ENCODE measurements at regions not wholly inside any gene's neighbourhood (a gene's known extent, or its start where the extent isn't known, plus 50 kb on each side); places are given as distances from the start of the nearest gene placed in this dataset.
A peak's percentile ranks its signal among the peaks of the same experiment; 100 is the strongest.

DNA sequence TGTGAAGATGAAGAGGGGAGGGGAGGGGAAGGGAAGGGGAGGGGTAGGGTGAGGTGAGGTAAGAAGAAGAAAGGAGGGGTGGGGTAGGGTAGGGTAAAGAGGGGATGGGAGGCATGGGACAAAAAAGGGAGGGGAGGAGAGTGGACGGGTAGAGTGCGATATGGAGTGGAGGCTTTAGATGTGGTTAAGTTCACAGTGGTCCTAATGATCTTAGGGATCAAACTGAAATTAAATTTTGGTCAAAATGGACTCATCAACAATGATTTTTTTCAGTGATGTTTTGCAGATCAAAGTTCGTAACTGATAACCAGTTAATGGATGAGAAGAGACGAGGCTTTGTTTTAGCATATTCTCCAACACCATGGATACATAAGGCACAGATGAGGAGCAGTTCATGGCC, 513.9 kb upstream of the ACVR2A start:
- no peaks in the 10 kb centered on the region for H3K36me3 ChIP-seq
- no peak overlapping the region for H3K4me3 ChIP-seq
- TF ChIP-seq Cebpa-rat (IDR thresholded peaks at IDR 0.05), result no peak

DNA sequence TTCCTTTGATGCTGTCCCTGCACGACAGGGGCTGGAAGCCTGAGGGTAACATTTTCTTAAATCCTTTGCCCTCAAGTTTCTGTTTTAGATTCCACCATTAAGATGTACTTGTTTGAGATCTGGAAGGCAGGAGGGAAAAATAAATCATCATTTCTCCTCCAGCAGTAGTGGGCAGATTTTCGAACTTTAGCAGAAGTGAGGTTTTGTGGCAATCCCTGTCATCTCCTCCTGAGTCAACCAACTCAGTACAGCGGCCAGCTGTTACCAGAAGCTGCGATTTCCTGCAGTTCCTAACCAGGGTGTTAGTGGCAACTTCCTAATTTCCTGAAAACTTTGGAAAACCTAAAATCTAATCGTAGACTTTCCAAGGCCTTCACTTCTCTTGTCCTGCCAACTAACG, 517.2 kb upstream of the ACVR2A start:
- Histone ChIP-seq H3K4me1 (peaks cover 0 to 26% (median 0%) of the 10 kb centered on the region in 10 experiments; a peak in 5 of 20 replicates), H3K9ac (no peak overlapping the region; a peak in 1 of 22 replicates), H3K4me3 (no peak overlapping the region), H3K27ac (peak overlapping the region in 2 of 11 experiments; percentile 4 to 39; a peak in 2 of 22 replicates), H4K20me1 (no peaks in the 10 kb centered on the region), H3K9me3 (replicated peaks in 1 of 11) (no peaks in the 10 kb centered on the region), H3K4me2 (peak overlapping the region in 3 of 11 experiments; percentile 19 to 72 (median 52); a peak in 6 of 22 replicates), H3K27me3 (no peaks in the 10 kb centered on the region), H3K36me3 (no peaks in the 10 kb centered on the region)
- TF ChIP-seq Cebpa-rat (IDR thresholded peaks at IDR 0.05), result no peak

More for the DNA sequence above, 513.9 kb upstream of the ACVR2A start:
- Histone ChIP-seq H3K9me3 (replicated peaks in 1 of 11) (no peaks in the 10 kb centered on the region), H3K27me3 (no peaks in the 10 kb centered on the region), H3K4me2 (no peak overlapping the region), H4K20me1 (no peaks in the 10 kb centered on the region), H3K4me1 (peaks cover 0 to 23% (median 0%) of the 10 kb centered on the region in 10 experiments; a peak in 5 of 20 replicates), H3K27ac (no peak overlapping the region), H3K9ac (no peak overlapping the region)

DNA sequence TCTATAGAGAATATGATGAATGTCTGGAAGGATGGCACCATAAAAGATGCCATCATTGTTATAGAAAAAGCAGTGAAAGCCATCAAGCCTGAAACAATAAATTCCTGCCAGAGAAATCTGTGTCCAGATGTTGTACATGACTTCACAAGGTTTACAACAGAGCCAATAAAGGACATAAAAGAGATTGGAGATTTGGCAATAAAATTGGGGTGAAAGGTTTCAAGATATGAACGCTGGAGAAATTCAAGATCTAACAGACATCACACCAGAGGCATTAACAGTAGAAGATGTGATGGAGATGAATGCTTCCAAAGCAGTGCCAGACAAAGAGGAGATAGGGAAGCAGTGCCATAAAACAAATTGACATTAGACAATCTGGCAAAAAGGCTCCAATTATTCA, 518.8 kb upstream of the ACVR2A start:
- peaks cover 0 to 26% (median 0%) of the 10 kb centered on the region in 10 experiments; a peak in 5 of 20 replicates for H3K4me1 ChIP-seq
- peaks cover 8 to 15% (median 14%) of the 10 kb centered on the region in 11 experiments for H3K9me3 ChIP-seq (replicated peaks in 1 of 11)
- H3K9ac ChIP-seq, result no peak overlapping the region
- TF ChIP-seq Cebpa-rat (IDR thresholded peaks at IDR 0.05), result no peak
- H3K27me3 ChIP-seq, result no peaks in the 10 kb centered on the region
- H3K27ac ChIP-seq, result no peak overlapping the region
- H3K4me3 ChIP-seq, result no peak overlapping the region
- no peaks in the 10 kb centered on the region for H4K20me1 ChIP-seq
- H3K4me2 ChIP-seq, result peak overlapping the region in 2 of 11 experiments; percentile 2 to 52; a peak in 2 of 22 replicates
- no peaks in the 10 kb centered on the region for H3K36me3 ChIP-seq

DNA sequence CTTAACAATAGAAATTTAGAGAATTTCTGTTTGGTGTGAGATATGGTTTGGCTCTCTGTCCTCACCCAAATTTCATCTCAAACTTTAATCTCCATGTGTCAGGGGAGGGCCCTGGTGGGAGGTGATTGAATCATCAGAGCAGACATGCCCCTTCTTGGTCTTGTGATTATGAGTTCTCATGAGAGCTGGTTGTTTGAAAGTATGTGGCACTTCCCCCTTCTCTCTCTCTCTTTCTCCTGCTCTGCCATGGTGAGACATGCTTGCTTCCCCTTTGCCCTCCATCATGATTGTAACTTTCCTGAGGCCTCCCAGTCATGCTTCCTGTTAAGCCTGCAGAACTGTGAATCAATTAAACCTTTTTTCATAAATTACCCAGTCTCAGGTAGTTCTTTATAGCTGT, 524.7 kb upstream of the ACVR2A start:
- H3K4me1 ChIP-seq, result peaks cover 0 to 9% (median 0%) of the 10 kb centered on the region in 10 experiments; a peak in 4 of 20 replicates
- H4K20me1 ChIP-seq, result no peaks in the 10 kb centered on the region
- peaks cover 42 to 58% (median 54%) of the 10 kb centered on the region in 11 experiments for H3K9me3 ChIP-seq (replicated peaks in 1 of 11)
- H3K4me2 ChIP-seq, result peak overlapping the region in 2 of 11 experiments; percentile 18 to 37; a peak in 2 of 22 replicates
- TF ChIP-seq Cebpa-rat (IDR thresholded peaks at IDR 0.05), result no peak
- H3K4me3 ChIP-seq, result no peak overlapping the region
- no peaks in the 10 kb centered on the region for H3K36me3 ChIP-seq
- no peak overlapping the region for H3K9ac ChIP-seq
- no peaks in the 10 kb centered on the region for H3K27me3 ChIP-seq
- peak overlapping the region in 3 of 11 experiments; percentile 38 to 66 (median 51); a peak in 5 of 22 replicates for H3K27ac ChIP-seq

DNA sequence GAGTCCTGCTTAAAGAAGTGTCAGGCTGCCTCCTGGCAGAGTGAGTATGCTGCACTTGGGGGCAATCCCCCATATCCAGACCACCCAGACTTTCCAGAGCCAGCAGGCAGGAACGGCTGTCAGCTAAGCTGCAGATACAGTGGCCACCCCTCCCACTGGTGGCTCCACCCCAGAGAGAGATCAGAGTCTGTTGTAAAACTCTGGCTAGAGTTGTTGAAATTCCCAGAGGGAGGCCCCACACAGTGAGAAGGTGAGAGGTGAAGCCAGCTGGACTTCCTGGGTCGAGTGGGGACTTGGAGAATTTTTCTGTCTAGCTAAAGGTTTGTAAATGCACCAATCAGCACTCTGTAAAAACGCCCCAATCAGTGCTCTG, 533.8 kb upstream of the ACVR2A start:
- H3K4me3 ChIP-seq, result no peak overlapping the region
- no peaks in the 10 kb centered on the region for H3K4me1 ChIP-seq
- no peaks in the 10 kb centered on the region for H4K20me1 ChIP-seq
- H3K36me3 ChIP-seq, result no peaks in the 10 kb centered on the region
- H3K4me2 ChIP-seq, result no peak overlapping the region
- H3K9ac ChIP-seq, result no peak overlapping the region
- no peaks in the 10 kb centered on the region for H3K27me3 ChIP-seq
- no peak for TF ChIP-seq Cebpa-rat (IDR thresholded peaks at IDR 0.05)
- H3K9me3 ChIP-seq (replicated peaks in 1 of 11), result peaks cover 0 to 15% (median 0%) of the 10 kb centered on the region in 11 experiments; a peak in 2 of 22 replicates
- no peak overlapping the region for H3K27ac ChIP-seq

DNA sequence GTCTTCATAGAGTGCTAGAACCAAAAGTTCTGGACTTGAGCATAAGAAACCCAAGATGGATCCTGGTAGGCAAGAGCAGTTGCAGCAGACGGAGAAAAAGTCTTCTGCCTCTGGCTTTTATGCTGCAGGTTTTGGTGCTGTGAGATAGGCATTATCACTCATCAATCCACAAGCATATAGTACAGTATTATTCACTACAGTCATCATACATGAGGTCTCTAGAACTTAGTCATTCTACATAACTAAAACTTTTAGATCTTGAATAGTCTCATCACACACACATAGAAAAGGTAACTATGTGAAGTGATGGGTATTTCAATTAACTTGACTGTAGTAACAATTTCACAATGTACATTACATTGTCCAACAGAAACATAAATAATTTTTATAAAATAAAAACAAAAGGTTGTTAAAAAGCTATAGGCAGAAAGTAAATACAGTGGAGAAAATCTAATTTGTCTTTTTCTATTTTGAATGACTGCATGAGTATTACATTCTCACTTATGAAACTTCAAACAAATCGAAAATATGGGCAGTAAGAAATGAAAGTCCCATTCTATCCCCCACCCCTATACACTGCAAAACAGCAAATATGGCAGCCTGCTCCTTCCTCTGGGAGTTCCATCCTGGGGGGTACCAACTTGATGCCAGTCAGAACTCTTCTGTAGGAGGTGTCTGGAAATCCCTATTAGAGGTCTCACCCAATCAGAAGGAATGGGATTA, 534.3 kb upstream of the ACVR2A start:
- Histone ChIP-seq H3K9me3 (replicated peaks in 1 of 11) (peaks cover 0 to 15% (median 0%) of the 10 kb centered on the region in 11 experiments; a peak in 2 of 22 replicates), H3K4me1 (no peaks in the 10 kb centered on the region), H3K27ac (no peak overlapping the region), H3K4me2 (no peak overlapping the region), H3K27me3 (no peaks in the 10 kb centered on the region), H4K20me1 (no peaks in the 10 kb centered on the region), H3K36me3 (no peaks in the 10 kb centered on the region), H3K9ac (no peak overlapping the region), H3K4me3 (no peak overlapping the region)
- TF ChIP-seq Cebpa-rat (IDR thresholded peaks at IDR 0.05), result no peak

DNA sequence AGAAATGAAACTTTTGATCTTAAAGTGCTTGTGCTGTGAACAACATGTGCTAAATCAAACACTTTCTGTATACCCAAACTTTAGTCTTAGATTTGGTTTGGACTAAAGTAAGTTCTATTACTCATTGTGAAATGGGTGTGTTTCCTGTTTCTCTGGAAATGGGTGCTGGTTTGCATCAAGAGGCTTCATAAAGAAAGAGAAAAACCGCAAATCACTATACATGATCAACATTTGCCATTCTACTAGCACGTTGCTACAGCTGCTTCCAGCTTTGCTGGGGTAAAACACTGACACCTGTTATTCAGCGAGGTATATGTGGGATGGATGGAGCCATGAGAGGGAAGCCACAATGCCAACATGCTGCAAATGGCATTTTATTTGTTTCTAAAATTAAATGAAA, 547.0 kb upstream of the ACVR2A start:
- Histone ChIP-seq H3K4me2 (peak overlapping the region; percentile 20 to 57 (median 40); a peak in 19 of 22 replicates), H3K9me3 (replicated peaks in 1 of 11) (peaks cover 0 to 4% (median 0%) of the 10 kb centered on the region in 11 experiments; a peak in 2 of 22 replicates), H3K36me3 (no peaks in the 10 kb centered on the region), H4K20me1 (no peaks in the 10 kb centered on the region), H3K9ac (no peak overlapping the region), H3K27me3 (no peaks in the 10 kb centered on the region), H3K4me1 (peaks cover 9 to 40% (median 25%) of the 10 kb centered on the region in 10 experiments; a peak in 17 of 20 replicates), H3K27ac (peak overlapping the region in 1 of 11 experiments; percentile 34; a peak in 2 of 22 replicates), H3K4me3 (no peak overlapping the region)
- TF ChIP-seq Cebpa-rat (IDR thresholded peaks at IDR 0.05), result no peak

DNA sequence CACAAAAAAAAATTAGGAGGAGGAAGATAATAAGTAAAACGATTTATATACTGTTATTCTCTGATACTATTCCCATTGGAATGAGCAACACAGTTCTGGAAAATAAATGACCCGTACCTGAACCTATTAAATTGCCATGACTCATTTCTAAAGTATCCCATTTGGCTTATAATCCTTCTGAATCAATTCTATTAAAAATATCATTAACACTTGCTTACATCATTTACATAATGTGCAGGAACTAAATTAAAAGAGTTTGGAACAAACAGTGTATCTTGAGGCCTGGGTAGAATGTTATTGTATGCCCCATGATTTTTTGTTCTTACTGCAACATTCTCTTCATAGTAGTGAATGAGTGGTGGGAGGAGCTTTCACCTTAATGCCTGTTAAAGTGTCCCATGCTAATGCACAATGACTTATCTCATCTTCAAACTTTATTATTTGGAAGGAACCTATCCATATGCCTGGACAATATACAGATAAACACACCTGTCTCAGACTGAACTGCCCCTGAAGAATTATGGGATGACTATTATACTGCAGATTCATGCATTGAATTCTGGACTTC, 549.9 kb upstream of the ACVR2A start:
- Histone ChIP-seq H3K4me3 (no peak overlapping the region), H3K27me3 (no peaks in the 10 kb centered on the region), H3K4me1 (peaks cover 9 to 40% (median 25%) of the 10 kb centered on the region in 10 experiments; a peak in 17 of 20 replicates), H3K9me3 (replicated peaks in 1 of 11) (no peaks in the 10 kb centered on the region), H3K27ac (no peak overlapping the region), H4K20me1 (no peaks in the 10 kb centered on the region), H3K9ac (no peak overlapping the region), H3K36me3 (no peaks in the 10 kb centered on the region), H3K4me2 (peak overlapping the region in 2 of 11 experiments; percentile 45; a peak in 5 of 22 replicates)
- TF ChIP-seq Cebpa-rat (IDR thresholded peaks at IDR 0.05), result no peak

DNA sequence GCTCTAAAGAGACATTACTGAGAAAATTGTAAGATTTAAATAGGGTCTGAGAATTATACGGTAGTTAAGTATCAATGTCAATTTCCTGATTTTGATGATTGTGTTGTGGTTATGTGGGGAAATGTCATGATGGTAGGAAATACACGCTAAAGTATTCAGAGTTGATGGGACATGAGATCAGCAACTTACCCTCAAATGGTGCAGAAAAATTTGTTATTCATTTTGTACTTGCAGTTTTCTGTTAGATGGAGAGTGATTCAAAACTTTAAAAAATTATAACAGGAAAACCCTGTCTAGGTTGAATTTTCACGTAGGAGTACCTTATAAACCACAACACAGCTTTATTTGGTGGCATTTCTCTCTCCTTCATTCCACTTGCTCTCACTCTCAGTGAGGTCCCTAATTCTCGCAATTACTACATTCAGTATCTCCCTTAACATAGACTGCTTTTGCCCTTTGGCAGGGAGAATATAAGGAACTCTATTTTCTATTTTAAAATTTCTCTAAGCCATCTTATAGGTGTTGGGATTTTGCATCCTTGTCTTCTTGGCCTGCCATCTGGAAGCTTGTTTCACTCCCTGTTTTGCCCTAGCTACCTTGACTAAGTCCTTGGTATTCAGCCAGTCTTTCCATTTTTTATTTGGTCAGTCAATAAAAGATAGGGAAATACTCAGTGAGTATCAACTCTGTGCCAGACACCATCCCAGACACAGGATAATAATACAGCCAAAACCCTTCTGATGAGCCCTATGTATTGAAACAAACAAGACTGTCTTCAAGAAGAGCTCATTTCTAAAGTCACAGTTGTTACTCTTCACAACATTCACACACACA, 550.6 kb upstream of the ACVR2A start:
- Histone ChIP-seq H3K9ac (no peak overlapping the region), H3K4me3 (no peak overlapping the region), H3K4me2 (peak overlapping the region in 7 of 11 experiments; percentile 15 to 52 (median 40); a peak in 11 of 22 replicates), H3K27ac (no peak overlapping the region), H4K20me1 (no peaks in the 10 kb centered on the region), H3K9me3 (replicated peaks in 1 of 11) (no peaks in the 10 kb centered on the region), H3K27me3 (no peaks in the 10 kb centered on the region), H3K4me1 (peaks cover 9 to 40% (median 24%) of the 10 kb centered on the region in 10 experiments; a peak in 17 of 20 replicates), H3K36me3 (no peaks in the 10 kb centered on the region)
- no peak for TF ChIP-seq Cebpa-rat (IDR thresholded peaks at IDR 0.05)
